Osteocyte (in vitro differentiated cells): ENCODE measurements at regions not wholly inside any gene's neighbourhood (a gene's known extent, or its start where the extent isn't known, plus 50 kb on each side); places are given as distances from the start of the nearest gene placed in this dataset.

Experiments
- DNase-seq: peaks from one replicate; pipeline ENCODE4 v3.0.0; 2021; ENCODE audit warnings: mixed read lengths; ENCODE audit not compliant: unreplicated experiment; ENCODE audit errors: extremely low spot score
- H3K27ac Mint-ChIP-seq: one replicate; pipeline ENCODE4 v1.8.0; 2021; ENCODE audit warnings: mild to moderate bottlenecking, mixed read lengths; ENCODE audit not compliant: unreplicated experiment
- H3K27me3 Mint-ChIP-seq: one replicate; pipeline ENCODE4 v1.8.0; 2021; ENCODE audit warnings: mixed read lengths; ENCODE audit not compliant: unreplicated experiment
- H3K36me3 Mint-ChIP-seq: one replicate; pipeline ENCODE4 v1.8.0; 2021; ENCODE audit warnings: mixed read lengths; ENCODE audit not compliant: unreplicated experiment
- H3K4me1 Mint-ChIP-seq: one replicate; pipeline ENCODE4 v1.8.0; 2021; ENCODE audit warnings: mixed read lengths; ENCODE audit not compliant: unreplicated experiment
- H3K4me3 Mint-ChIP-seq: one replicate; pipeline ENCODE4 v1.8.0; 2021; ENCODE audit warnings: mild to moderate bottlenecking, moderate library complexity, mixed read lengths; ENCODE audit not compliant: unreplicated experiment
- H3K9me3 Mint-ChIP-seq: one replicate; pipeline ENCODE4 v1.8.0; 2021; ENCODE audit warnings: mixed read lengths; ENCODE audit not compliant: unreplicated experiment
- CTCF ChIP-seq: fragments of 200-600 bp; sonication (generic); IDR thresholded peaks from 2 replicates; pipeline ENCODE4 v1.5.0; 2021; ENCODE audit warnings: antibody characterized with exemption, mild to moderate bottlenecking, moderate library complexity

- Mint-ChIP-seq H3K9me3 (peaks cover 43% of the 10 kb centered on the region), H3K4me3 (no peak overlapping the region), H3K27me3 (no peaks in the 10 kb centered on the region), H3K4me1 (no peaks in the 10 kb centered on the region), H3K36me3 (no peaks in the 10 kb centered on the region), H3K27ac (no peak overlapping the region)
- DNase-seq: no peak
- no peak for TF ChIP-seq CTCF
These were observed 276.9 kb downstream of the ALG10 start for GRCh38 chr12:34298971-34299801.

GRCh38 chr12:34299802-34300193 is 277.5 kb downstream of the ALG10 start:
- no peak for TF ChIP-seq CTCF
- Mint-ChIP-seq H3K27me3 (no peaks in the 10 kb centered on the region), H3K36me3 (no peaks in the 10 kb centered on the region), H3K9me3 (peaks cover 48% of the 10 kb centered on the region), H3K27ac (no peak overlapping the region), H3K4me3 (no peak overlapping the region), H3K4me1 (no peaks in the 10 kb centered on the region)
- no peak for DNase-seq

- no peak for TF ChIP-seq CTCF
- H3K9me3 Mint-ChIP-seq: peaks cover 50% of the 10 kb centered on the region
- no peak for DNase-seq
These were observed 278.3 kb downstream of the ALG10 start for GRCh38 chr12:34300376-34301250.

GRCh38 chr12:34301251-34302130 is 279.2 kb downstream of the ALG10 start:
- H3K4me1 Mint-ChIP-seq: no peaks in the 10 kb centered on the region
- TF ChIP-seq CTCF: no peak
- no peak overlapping the region for H3K4me3 Mint-ChIP-seq
- no peaks in the 10 kb centered on the region for H3K27me3 Mint-ChIP-seq
- no peak for DNase-seq
- peaks cover 56% of the 10 kb centered on the region for H3K9me3 Mint-ChIP-seq
- H3K36me3 Mint-ChIP-seq: no peaks in the 10 kb centered on the region
- H3K27ac Mint-ChIP-seq: no peak overlapping the region

More at GRCh38 chr12:34300376-34301250, 278.3 kb downstream of the ALG10 start:
- Mint-ChIP-seq H3K36me3 (no peaks in the 10 kb centered on the region), H3K4me3 (no peak overlapping the region), H3K27me3 (no peaks in the 10 kb centered on the region), H3K27ac (no peak overlapping the region), H3K4me1 (no peaks in the 10 kb centered on the region)
